ENCODE measurements at regions not wholly inside any gene's neighbourhood (a gene's known extent, or its start where the extent isn't known, plus 50 kb on each side); places are given as distances from the start of the nearest gene placed in this dataset.

DNA sequence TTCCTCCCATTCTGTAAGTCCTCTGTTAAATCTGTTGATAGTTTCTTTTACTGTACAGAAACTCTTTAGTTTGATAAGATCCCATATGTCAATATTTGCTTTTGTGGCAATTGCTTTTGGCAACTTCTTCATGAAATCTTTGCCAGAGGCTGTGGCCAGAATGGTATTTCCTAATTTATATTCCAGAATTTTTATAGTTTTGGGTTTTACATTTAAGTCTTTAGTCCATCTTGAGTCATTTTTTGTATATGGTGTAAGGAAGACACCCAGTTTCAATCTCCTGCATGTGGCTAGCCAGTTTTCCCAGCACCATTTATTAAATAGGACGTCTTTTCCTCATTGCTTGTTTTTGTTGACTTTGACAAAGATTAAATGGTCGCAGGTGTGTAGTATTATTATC is 372.4 kb upstream of the CADM2 start:
- DNase-seq = no peak
- TF ChIP-seq POLR2A (IDR thresholded peaks at IDR 0.05) = no peak
- no peak for TF ChIP-seq EP300 (IDR thresholded peaks at IDR 0.05)
- no peak for TF ChIP-seq POLR2AphosphoS5 (IDR thresholded peaks at IDR 0.05)
- TF ChIP-seq CTCF (IDR thresholded peaks at IDR 0.05) = no peak
- WGBS, 5 donors = 16 to 39% (median 26%) methylated on average over 2 of the region's 2 CpGs

GRCh38 chr3:84600703-84601225 is 358.0 kb upstream of the CADM2 start:
- intact Hi-C loops (cut with DNase I; ENCODE audit: low total_unique reads) = no loop called here
- H3K4me3 ChIP-seq = no peak overlapping the region
- no peaks in the 10 kb centered on the region for H3K4me1 ChIP-seq
- no peak overlapping the region for H3K27ac ChIP-seq
- no peaks in the 10 kb centered on the region for H3K27me3 ChIP-seq
- no peaks in the 10 kb centered on the region for H3K9me3 ChIP-seq
- TF ChIP-seq POLR2A (IDR thresholded peaks at IDR 0.05) = no peak
- TF ChIP-seq POLR2AphosphoS5 (IDR thresholded peaks at IDR 0.05) = no peak
- TF ChIP-seq CTCF (IDR thresholded peaks at IDR 0.05) = no peak
- TF ChIP-seq EP300 (IDR thresholded peaks at IDR 0.05) = no peak
- no peak for DNase-seq
- WGBS, 5 donors = 63 to 71% (median 66%) methylated on average over 7 of the region's 7 CpGs
- no peaks in the 10 kb centered on the region for H3K36me3 ChIP-seq

More for the DNA sequence above, 372.4 kb upstream of the CADM2 start:
- no peaks in the 10 kb centered on the region for H3K27me3 ChIP-seq
- H3K4me3 ChIP-seq = no peak overlapping the region
- intact Hi-C loops (cut with DNase I; ENCODE audit: low total_unique reads) = no loop called here
- H3K27ac ChIP-seq = no peak overlapping the region
- H3K9me3 ChIP-seq = peaks cover 0 to 14% (median 7%) of the 10 kb centered on the region in 4 donors
- H3K4me1 ChIP-seq = no peaks in the 10 kb centered on the region
- H3K36me3 ChIP-seq = no peaks in the 10 kb centered on the region

GRCh38 chr3:84601303-84601702 is 357.5 kb upstream of the CADM2 start:
- intact Hi-C loops (cut with DNase I; ENCODE audit: low total_unique reads) = no loop called here
- TF ChIP-seq CTCF (IDR thresholded peaks at IDR 0.05) = no peak
- TF ChIP-seq POLR2A (IDR thresholded peaks at IDR 0.05) = no peak
- TF ChIP-seq EP300 (IDR thresholded peaks at IDR 0.05) = no peak
- no peak for TF ChIP-seq POLR2AphosphoS5 (IDR thresholded peaks at IDR 0.05)

DNA sequence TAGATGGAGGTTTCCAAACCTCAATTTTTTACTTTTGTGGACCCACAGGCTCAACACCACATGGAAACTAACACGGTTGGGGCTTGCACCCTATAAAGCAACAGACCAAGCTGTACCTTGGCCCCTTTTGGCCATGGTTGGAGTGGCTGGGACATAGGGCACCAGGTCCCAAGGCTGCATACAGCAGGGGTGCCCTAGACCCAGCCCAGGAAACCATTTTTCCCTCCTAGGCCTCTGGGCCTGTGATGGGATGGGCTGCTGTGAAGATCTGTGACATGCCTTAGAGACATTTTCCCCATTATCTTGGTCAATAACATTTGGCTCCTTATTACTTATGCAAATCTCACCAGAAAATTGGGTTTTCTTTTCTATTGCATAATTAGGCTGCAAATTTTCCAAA is 337.0 kb upstream of the CADM2 start:
- Histone ChIP-seq H3K9me3 (peaks cover 0 to 24% (median 14%) of the 10 kb centered on the region in 4 donors), H3K36me3 (no peaks in the 10 kb centered on the region), H3K4me1 (no peaks in the 10 kb centered on the region), H3K27me3 (no peaks in the 10 kb centered on the region), H3K27ac (no peak overlapping the region), H3K4me3 (no peak overlapping the region)
- WGBS, 5 donors = 56 to 96% (median 80%) methylated on average over 1 of the region's 1 CpG
- no peak for DNase-seq
- intact Hi-C loops (cut with DNase I; ENCODE audit: low total_unique reads) = no loop called here
- no peak for TF ChIP-seq POLR2A (IDR thresholded peaks at IDR 0.05)

More at GRCh38 chr3:84601303-84601702, 357.5 kb upstream of the CADM2 start:
- no peak for DNase-seq
- Histone ChIP-seq H3K4me1 (no peaks in the 10 kb centered on the region), H3K9me3 (no peaks in the 10 kb centered on the region), H3K27ac (no peak overlapping the region), H3K4me3 (no peak overlapping the region), H3K36me3 (no peaks in the 10 kb centered on the region), H3K27me3 (no peaks in the 10 kb centered on the region)
- 38 to 51% (median 42%) methylated on average over 2 of the region's 2 CpGs for WGBS, 5 donors

DNA sequence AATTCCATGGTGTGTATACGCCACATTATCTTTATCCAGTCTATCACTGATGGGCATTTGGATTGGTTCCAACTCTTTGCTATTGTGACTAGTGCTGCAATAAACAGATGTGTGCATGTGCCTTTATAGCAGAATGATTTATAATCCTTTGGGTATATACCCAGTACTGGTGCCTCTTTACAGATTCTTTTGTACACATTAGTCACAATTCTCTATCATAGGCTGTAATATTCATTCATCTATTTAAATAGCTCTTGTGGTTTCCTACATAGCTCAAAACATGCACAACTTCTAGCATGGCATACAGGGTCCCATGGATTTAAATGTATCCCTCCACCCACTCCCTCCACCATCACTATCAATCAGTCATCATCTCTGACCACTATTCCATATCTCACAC is 324.1 kb upstream of the CADM2 start:
- no peaks in the 10 kb centered on the region for H3K36me3 ChIP-seq
- TF ChIP-seq POLR2AphosphoS5 (IDR thresholded peaks at IDR 0.05) = no peak
- DNase-seq = no peak
- H3K4me3 ChIP-seq = no peak overlapping the region
- H3K27ac ChIP-seq = no peak overlapping the region
- H3K4me1 ChIP-seq = no peaks in the 10 kb centered on the region
- intact Hi-C loops (cut with DNase I; ENCODE audit: low total_unique reads) = no loop called here
- no peaks in the 10 kb centered on the region for H3K27me3 ChIP-seq
- WGBS, 5 donors = 67 to 88% (median 70%) methylated on average over 1 of the region's 1 CpG
- H3K9me3 ChIP-seq = no peaks in the 10 kb centered on the region

All from stomach (tissue), 8 donors.